Skin of body (tissue), 1 donor: ENCODE measurements at regions not wholly inside any gene's neighbourhood (a gene's known extent, or its start where the extent isn't known, plus 50 kb on each side); places are given as distances from the start of the nearest gene placed in this dataset.

Experiments
- DNase-seq: peaks from one replicate; lab custom pipeline; 2025; lab: John Stamatoyannopoulos, UW

GRCh38 chr16:54489225-54490111 lies 202.9 kb upstream of the IRX3 start:
- DNase-seq, result no peak

GRCh38 chr16:54488729-54489128 lies 202.1 kb upstream of the IRX3 start:
- no peak for DNase-seq

- DNase-seq, result no peak
These were observed 201.3 kb upstream of the IRX3 start for GRCh38 chr16:54487933-54488332.

- no peak for DNase-seq
These were observed 198.1 kb upstream of the IRX3 start for GRCh38 chr16:54484700-54485099.

GRCh38 chr16:54482892-54483574 lies 196.4 kb upstream of the IRX3 start:
- DNase-seq, result no peak

- DNase-seq, result no peak
These were observed 193.8 kb upstream of the IRX3 start for GRCh38 chr16:54480429-54480828.

- no peak for DNase-seq
These were observed 193.0 kb upstream of the IRX3 start for GRCh38 chr16:54479546-54479945.

GRCh38 chr16:54477714-54478113 lies 191.1 kb upstream of the IRX3 start:
- peak; percentile 37 for DNase-seq

GRCh38 chr16:54475019-54475601 lies 188.5 kb upstream of the IRX3 start:
- no peak for DNase-seq

- DNase-seq, result no peak
These were observed 186.8 kb upstream of the IRX3 start for GRCh38 chr16:54473226-54473993.

- DNase-seq, result no peak
These were observed 180.8 kb upstream of the IRX3 start for GRCh38 chr16:54467398-54467797.

- DNase-seq, result no peak
These were observed 179.6 kb upstream of the IRX3 start for GRCh38 chr16:54466233-54466632.

GRCh38 chr16:54465063-54465462 lies 178.5 kb upstream of the IRX3 start:
- DNase-seq, result no peak

GRCh38 chr16:54462771-54463170 lies 176.2 kb upstream of the IRX3 start:
- no peak for DNase-seq

- no peak for DNase-seq
These were observed 175.6 kb upstream of the IRX3 start for GRCh38 chr16:54462151-54462651.

GRCh38 chr16:54460263-54460860 lies 173.8 kb upstream of the IRX3 start:
- DNase-seq, result no peak

GRCh38 chr16:54459509-54460262 lies 173.1 kb upstream of the IRX3 start:
- peak; percentile 91 for DNase-seq

- DNase-seq, result no peak
These were observed 172.3 kb upstream of the IRX3 start for GRCh38 chr16:54458923-54459322.

- no peak for DNase-seq
These were observed 169.7 kb upstream of the IRX3 start for GRCh38 chr16:54456291-54456690.

- no peak for DNase-seq
These were observed 168.6 kb upstream of the IRX3 start for GRCh38 chr16:54455030-54455725.
